Stimulated activated CD4-positive, alpha-beta T cell treated with anti-CD3 and anti-CD28 coated beads, Interleukin-4, amount 100 ng/mL, for 48 hours (primary cell): ENCODE measurements at regions not wholly inside any gene's neighbourhood (a gene's known extent, or its start where the extent isn't known, plus 50 kb on each side); places are given as distances from the start of the nearest gene placed in this dataset.

Source experiments
- DNase-seq, 2 donors: peaks; one replicate each; pipeline ENCODE4 v3.0.0-alpha.2; 2020; ENCODE audit warnings: low read depth in 2 of 2

- no peak for DNase-seq
Observed at GRCh38 chr2:238789317-238789806, 58.5 kb upstream of the TWIST2 start.

GRCh38 chr2:238790126-238790832, 57.6 kb upstream of the TWIST2 start:
- DNase-seq = no peak

GRCh38 chr2:238790833-238791230, 57.1 kb upstream of the TWIST2 start:
- no peak for DNase-seq

GRCh38 chr2:238791354-238791753, 56.5 kb upstream of the TWIST2 start:
- no peak for DNase-seq

GRCh38 chr2:238793306-238793705, 54.6 kb upstream of the TWIST2 start:
- no peak for DNase-seq

GRCh38 chr2:238793801-238794449, 54.0 kb upstream of the TWIST2 start:
- DNase-seq = no peak

GRCh38 chr2:238796223-238796885, 51.5 kb upstream of the TWIST2 start:
- no peak for DNase-seq

GRCh38 chr2:238797537-238797936, 50.3 kb upstream of the TWIST2 start:
- no peak for DNase-seq
